Stimulated activated CD4-positive, alpha-beta T cell treated with anti-CD3 and anti-CD28 coated beads, TNF-alpha, amount 100 ng/mL, for 48 hours (primary cell): ENCODE measurements at regions not wholly inside any gene's neighbourhood (a gene's known extent, or its start where the extent isn't known, plus 50 kb on each side); places are given as distances from the start of the nearest gene placed in this dataset.
"Not testable (repeated sequence)": the region's sequence is repeated elsewhere in the genome, so short reads cannot be mapped to it uniquely, and the experiment has no call there.

Experiments
- DNase-seq, 3 donors: peaks; one replicate each; pipeline ENCODE4 v3.0.0-alpha.2; 2020; ENCODE audit warnings: low read depth in 3 of 3

- DNase-seq, result no peak
Measured at GRCh38 chr4:29948451-29948850, 771.7 kb upstream of the PCDH7 start.

GRCh38 chr4:29948858-29949257 is 771.3 kb upstream of the PCDH7 start:
- no peak for DNase-seq

GRCh38 chr4:29966386-29966785 is 753.8 kb upstream of the PCDH7 start:
- DNase-seq, result no peak

- no peak for DNase-seq
Measured at GRCh38 chr4:29970626-29971025, 749.5 kb upstream of the PCDH7 start.

- no peak for DNase-seq
Measured at GRCh38 chr4:29972121-29972520, 748.0 kb upstream of the PCDH7 start.

GRCh38 chr4:29983890-29984289 is 736.3 kb upstream of the PCDH7 start:
- DNase-seq, result no peak

- no peak for DNase-seq
Measured at GRCh38 chr4:30001628-30002027, 718.5 kb upstream of the PCDH7 start.

- no peak for DNase-seq
Measured at GRCh38 chr4:30002341-30002740, 717.8 kb upstream of the PCDH7 start.

- no peak for DNase-seq
Measured at GRCh38 chr4:30005995-30006394, 714.2 kb upstream of the PCDH7 start.

GRCh38 chr4:30024526-30024925 is 695.6 kb upstream of the PCDH7 start:
- DNase-seq, result no peak

GRCh38 chr4:30028826-30029225 is 691.3 kb upstream of the PCDH7 start:
- no peak for DNase-seq

- DNase-seq, result no peak
Measured at GRCh38 chr4:30056016-30056766, 664.0 kb upstream of the PCDH7 start.

- no peak for DNase-seq
Measured at GRCh38 chr4:30068234-30068633, 651.9 kb upstream of the PCDH7 start.

GRCh38 chr4:30073011-30073710 is 647.0 kb upstream of the PCDH7 start:
- DNase-seq, result no peak

GRCh38 chr4:30092420-30093128 is 627.6 kb upstream of the PCDH7 start:
- DNase-seq, result not testable (repeated sequence)

- no peak for DNase-seq
Measured at GRCh38 chr4:30094887-30095286, 625.3 kb upstream of the PCDH7 start.

GRCh38 chr4:30103455-30103854 is 616.7 kb upstream of the PCDH7 start:
- no peak for DNase-seq

- DNase-seq, result no peak
Measured at GRCh38 chr4:30116401-30116800, 603.8 kb upstream of the PCDH7 start.

- no peak for DNase-seq
Measured at GRCh38 chr4:30117433-30117832, 602.7 kb upstream of the PCDH7 start.

GRCh38 chr4:30122711-30123110 is 597.5 kb upstream of the PCDH7 start:
- no peak for DNase-seq

- not testable (repeated sequence) for DNase-seq
Measured at GRCh38 chr4:30124621-30125020, 595.5 kb upstream of the PCDH7 start.

- DNase-seq, result no peak
Measured at GRCh38 chr4:30125868-30126267, 594.3 kb upstream of the PCDH7 start.

GRCh38 chr4:30126351-30126750 is 593.8 kb upstream of the PCDH7 start:
- DNase-seq, result no peak
